H9 (cell line): ENCODE measurements at regions not wholly inside any gene's neighbourhood (a gene's known extent, or its start where the extent isn't known, plus 50 kb on each side); places are given as distances from the start of the nearest gene placed in this dataset.

Experiments used
- DNase-seq: peaks from one replicate; pipeline ENCODE4 v3.0.0-alpha.2; 2017
- H2AFZ ChIP-seq: one replicate; pipeline ENCODE4 v1.6.1; 2013; ENCODE audit warnings: mild to moderate bottlenecking, low read length, control low read depth, moderate library complexity
- H2AK5ac ChIP-seq: 2 replicates; pipeline ENCODE4 v1.6.1; 2013; ENCODE audit warnings: low read length, control low read depth, mixed read lengths; ENCODE audit not compliant: insufficient read length
- H2BK120ac ChIP-seq: one replicate; pipeline ENCODE4 v1.6.1; 2013; ENCODE audit warnings: low read depth, mild to moderate bottlenecking, low read length, control low read depth, inconsistent platforms; ENCODE audit not compliant: poor library complexity, severe bottlenecking
- H2BK12ac ChIP-seq: 2 replicates; pipeline ENCODE4 v1.6.1; 2013; ENCODE audit warnings: low read length, control low read depth, mixed read lengths, low read depth; ENCODE audit not compliant: insufficient read length
- H2BK15ac ChIP-seq: 2 replicates; pipeline ENCODE4 v1.6.1; 2013; ENCODE audit warnings: low read depth, low read length, control low read depth
- H2BK20ac ChIP-seq: one replicate; pipeline ENCODE4 v1.6.1; 2013; ENCODE audit warnings: low read depth, mild to moderate bottlenecking, low read length, control low read depth, inconsistent platforms; ENCODE audit not compliant: poor library complexity, severe bottlenecking
- H2BK5ac ChIP-seq: 2 replicates; pipeline ENCODE4 v1.6.1; 2013; ENCODE audit warnings: low read length, control low read depth, mixed read lengths; ENCODE audit not compliant: insufficient read length
- H3K14ac ChIP-seq: 2 replicates; pipeline ENCODE4 v1.6.1; 2013; ENCODE audit warnings: low read length, control low read depth; ENCODE audit not compliant: insufficient read depth
- H3K18ac ChIP-seq: 2 replicates; pipeline ENCODE4 v1.6.1; 2013; ENCODE audit warnings: low read depth, mild to moderate bottlenecking, mixed read lengths, low read length, control low read depth; ENCODE audit not compliant: insufficient read length
- H3K23ac ChIP-seq: 2 replicates; pipeline ENCODE4 v1.6.1; 2013; ENCODE audit warnings: low read length, control low read depth, mixed read lengths, low read depth; ENCODE audit not compliant: insufficient read length
- H3K23me2 ChIP-seq: 2 replicates; pipeline ENCODE4 v1.6.1; 2013; ENCODE audit warnings: low read depth, mild to moderate bottlenecking, mixed read lengths, low read length, control low read depth; ENCODE audit not compliant: insufficient read length, poor library complexity, severe bottlenecking
- H3K27ac ChIP-seq: 2 replicates; pipeline ENCODE4 v1.5.1; 2013; ENCODE audit warnings: low read length, control low read depth, mixed read lengths, low read depth; ENCODE audit not compliant: insufficient read length
- H3K27me3 ChIP-seq: 2 replicates; pipeline ENCODE4 v1.6.1; 2013; ENCODE audit warnings: low read length, control low read depth, inconsistent platforms; ENCODE audit not compliant: insufficient read depth
- H3K4ac ChIP-seq: 2 replicates; pipeline ENCODE4 v1.6.1; 2013; ENCODE audit warnings: low read depth, mild to moderate bottlenecking, control low read depth, inconsistent platforms, low read length, moderate library complexity
- H3K4me1 ChIP-seq: 2 replicates; pipeline ENCODE4 v1.6.1; 2013; ENCODE audit warnings: low read length, control low read depth, inconsistent platforms; ENCODE audit not compliant: insufficient read depth
- H3K4me2 ChIP-seq: 2 replicates; pipeline ENCODE4 v1.6.1; 2013; ENCODE audit warnings: low read length, control low read depth, mixed read lengths; ENCODE audit not compliant: insufficient read length, insufficient read depth
- H3K56ac ChIP-seq: 2 replicates; pipeline ENCODE4 v1.6.1; 2013; ENCODE audit warnings: low read depth, mild to moderate bottlenecking, mixed read lengths, low read length, control low read depth; ENCODE audit not compliant: insufficient read length
- H3K79me1 ChIP-seq: 2 replicates; pipeline ENCODE4 v1.6.1; 2013; ENCODE audit warnings: low read depth, mild to moderate bottlenecking, moderate library complexity, low read length, control low read depth, inconsistent platforms; ENCODE audit not compliant: insufficient read depth, poor library complexity, severe bottlenecking
- H3K79me2 ChIP-seq: 2 replicates; pipeline ENCODE4 v1.6.1; 2013; ENCODE audit warnings: low read length, control low read depth, inconsistent platforms; ENCODE audit not compliant: insufficient read depth
- H3K9ac ChIP-seq: 2 replicates; pipeline ENCODE4 v1.6.1; 2013; ENCODE audit warnings: low read length, control low read depth, mixed read lengths; ENCODE audit not compliant: insufficient read length; ENCODE audit errors: extremely low read depth
- H3K9me3 ChIP-seq: one replicate; pipeline ENCODE4 v1.6.1; 2013; ENCODE audit warnings: low read depth, low read length, inconsistent platforms; ENCODE audit not compliant: control insufficient read depth
- H3T11ph ChIP-seq: one replicate; pipeline ENCODE4 v1.6.1; 2013; ENCODE audit warnings: mild to moderate bottlenecking, low read length, control low read depth, inconsistent platforms
- H4K20me1 ChIP-seq: one replicate; pipeline ENCODE4 v1.6.1; 2013; ENCODE audit not compliant: control insufficient read depth, insufficient read length, insufficient read depth
- H4K5ac ChIP-seq: 2 replicates; pipeline ENCODE4 v1.6.1; 2013; ENCODE audit warnings: low read depth, mild to moderate bottlenecking, mixed read lengths, low read length, control low read depth; ENCODE audit not compliant: insufficient read length
- H4K8ac ChIP-seq: replicated peaks from 2 replicates; pipeline ENCODE4 v1.6.1; 2013; ENCODE audit warnings: low read length, control low read depth, mixed read lengths, low read depth; ENCODE audit not compliant: insufficient read length
- H4K91ac ChIP-seq: 2 replicates; pipeline ENCODE4 v1.6.1; 2013; ENCODE audit warnings: low read depth, mild to moderate bottlenecking, moderate library complexity, mixed read lengths, low read length, control low read depth; ENCODE audit not compliant: insufficient read length
- H3K27ac Mint-ChIP-seq, 3 experiments: 2 replicates in 2 of 3; 3 replicates in 1 of 3; pipeline ENCODE4 v1.8.0; 2020 to 2021; ENCODE audit warnings: mixed read lengths in 3 of 3, mild to moderate bottlenecking in 1 of 3, moderate library complexity in 1 of 3
- H3K27me3 Mint-ChIP-seq: 2 replicates; pipeline ENCODE4 v1.8.0; 2021; ENCODE audit warnings: low read depth, mild to moderate bottlenecking, moderate library complexity, mixed read lengths
- H3K36me3 Mint-ChIP-seq, 3 experiments: 2 replicates in 2 of 3; 3 replicates in 1 of 3; pipeline ENCODE4 v1.8.0; 2020 to 2021; ENCODE audit warnings: low read depth in 3 of 3, mixed read lengths in 3 of 3; ENCODE audit not compliant: insufficient read depth in 1 of 3
- H3K4me1 Mint-ChIP-seq, 2 experiments: 2 replicates each; pipeline ENCODE4 v1.8.0; 2020; ENCODE audit warnings: mixed read lengths in 2 of 2
- H3K4me3 Mint-ChIP-seq, 2 experiments: 2 replicates in 1 of 2; 3 replicates in 1 of 2; pipeline ENCODE4 v1.8.0; 2020 to 2021; ENCODE audit warnings: mild to moderate bottlenecking in 2 of 2, mixed read lengths in 2 of 2, moderate library complexity in 1 of 2
- H3K9me3 Mint-ChIP-seq, 2 experiments: 2 replicates in 1 of 2; 3 replicates in 1 of 2; pipeline ENCODE4 v1.8.0; 2020; ENCODE audit warnings: mild to moderate bottlenecking in 2 of 2, mixed read lengths in 2 of 2, moderate library complexity in 1 of 2
- CTCF ChIP-seq: fragments of 200-600 bp; sonication (generic); conservative IDR thresholded peaks from 3 replicates; pipeline ENCODE4 v1.8.0; 2021; ENCODE audit warnings: antibody characterized with exemption, mild to moderate bottlenecking
- WGBS: extraction: QIAGEN DNeasy Blood & Tissue Kit; methylation state at CpG from one replicate; pipeline ENCODE4 v1.1.7; 2013; ENCODE audit warnings: missing lambda C conversion rate, low lambda C conversion rate, mixed read lengths; ENCODE audit not compliant: insufficient read length; ENCODE audit errors: extremely low coverage; 5-methylcytosine and 5-hydroxymethylcytosine counted together

DNA sequence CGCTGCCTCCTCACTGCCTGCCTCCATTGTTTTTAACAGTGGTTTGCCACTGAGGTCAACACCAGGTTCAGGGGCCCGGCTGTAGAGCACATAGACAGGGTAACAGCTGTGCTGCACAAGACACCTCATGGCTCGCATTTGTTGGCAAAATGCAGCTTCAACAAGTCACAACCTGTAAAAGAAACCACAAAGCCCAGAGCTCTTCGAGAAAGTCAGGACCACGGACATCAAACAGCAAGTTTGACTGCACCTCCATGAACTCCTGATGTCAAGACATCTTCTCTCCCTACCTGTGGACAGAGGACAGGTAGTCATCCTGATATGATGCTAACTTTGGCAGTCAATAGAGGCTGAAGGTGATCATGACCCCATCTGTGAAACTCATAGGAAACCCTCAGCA is 142.4 kb upstream of the SOX9 start:
- Mint-ChIP-seq H3K36me3 (no peaks in the 10 kb centered on the region), H3K4me3 (no peak overlapping the region), H3K4me1 (peaks cover 3 to 4% of the 10 kb centered on the region in 2 experiments; a peak in 2 of 4 replicates), H3K27me3 (peaks cover 2% of the 10 kb centered on the region), H3K27ac (no peak overlapping the region), H3K9me3 (no peaks in the 10 kb centered on the region)
- Histone ChIP-seq H4K91ac (no peak overlapping the region), H2BK120ac (no peak overlapping the region), H3K18ac (no peak overlapping the region), H4K5ac (no peak overlapping the region), H3K4me1 (no peaks in the 10 kb centered on the region), H3K23me2 (no peaks in the 10 kb centered on the region), H3K79me2 (no peaks in the 10 kb centered on the region), H3K27ac (no peak overlapping the region), H2BK15ac (no peak overlapping the region), H2AK5ac (no peak overlapping the region), H3K79me1 (no peaks in the 10 kb centered on the region), H4K8ac (no peak overlapping the region), H2BK5ac (no peak overlapping the region), H3K4me2 (no peak overlapping the region), H3K4ac (no peak overlapping the region), H3K14ac (no peak overlapping the region), H2BK12ac (no peak overlapping the region), H2AFZ (no peak overlapping the region), H3T11ph (no peak overlapping the region), H3K56ac (no peak overlapping the region), H3K9ac (no peak overlapping the region), H2BK20ac (no peak overlapping the region), H3K27me3 (no peaks in the 10 kb centered on the region), H3K23ac (no peak overlapping the region), H3K9me3 (no peaks in the 10 kb centered on the region), H4K20me1 (no peaks in the 10 kb centered on the region)
- no peak for TF ChIP-seq CTCF
- DNase-seq: no peak
- no CpG with 5 or more reads among the region's 5 CpGs for WGBS
